DMS153 (cell line): ENCODE measurements at regions not wholly inside any gene's neighbourhood (a gene's known extent, or its start where the extent isn't known, plus 50 kb on each side); places are given as distances from the start of the nearest gene placed in this dataset.
A peak's percentile ranks its signal among the peaks of the same experiment; 100 is the strongest.
"Not testable (repeated sequence)": the region's sequence is repeated elsewhere in the genome, so short reads cannot be mapped to it uniquely, and the experiment has no call there.

Experiments used
- DNase-seq: peaks from one replicate; lab custom pipeline; 2025; lab: John Stamatoyannopoulos, UW

DNA sequence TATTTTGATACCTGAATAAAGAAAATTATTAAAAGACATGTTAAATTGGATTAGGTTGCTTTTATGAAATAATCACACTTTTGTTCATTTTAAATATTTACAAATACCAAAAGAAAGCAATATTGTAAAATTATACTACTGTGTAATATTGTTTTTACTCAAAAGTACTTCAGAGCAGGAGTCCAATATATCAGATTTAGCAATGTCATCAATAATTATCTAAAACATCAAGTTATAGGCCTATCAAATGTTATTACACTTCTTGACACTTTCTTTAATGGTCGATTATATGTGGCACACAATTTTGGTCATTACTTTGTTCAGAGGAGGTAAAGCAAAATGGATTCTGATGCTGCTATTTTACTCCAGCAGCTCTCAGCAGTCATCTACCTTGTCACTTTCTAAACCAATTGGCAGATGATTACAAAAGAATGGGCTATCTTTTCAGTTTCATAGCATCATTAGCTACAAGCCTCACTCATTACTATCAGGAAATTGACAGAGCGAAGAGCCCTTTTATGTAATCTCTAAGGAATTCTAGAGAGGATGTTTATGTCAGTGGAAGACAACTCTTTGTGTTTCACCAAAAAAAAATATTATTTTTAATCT is 318.6 kb downstream of the PLOD2 start:
- DNase-seq: no peak

DNA sequence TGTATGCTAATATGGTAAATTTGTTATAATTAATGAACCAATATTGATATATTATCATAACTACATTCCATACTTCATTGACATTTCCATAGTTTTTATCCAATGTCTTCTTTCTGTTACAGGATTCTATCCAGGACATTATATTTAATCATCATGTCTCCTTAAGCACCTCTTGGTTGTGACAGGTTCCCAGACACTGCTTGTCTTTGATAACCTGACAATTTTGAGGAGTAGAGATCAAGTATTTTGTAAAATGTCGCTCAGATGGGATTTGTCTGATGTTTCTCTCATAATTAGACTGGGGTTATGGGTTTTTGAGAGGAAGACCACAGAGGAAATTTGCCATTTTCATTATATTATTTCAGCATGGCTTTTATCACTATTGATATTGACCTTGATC is 317.4 kb downstream of the PLOD2 start:
- DNase-seq: no peak

DNA sequence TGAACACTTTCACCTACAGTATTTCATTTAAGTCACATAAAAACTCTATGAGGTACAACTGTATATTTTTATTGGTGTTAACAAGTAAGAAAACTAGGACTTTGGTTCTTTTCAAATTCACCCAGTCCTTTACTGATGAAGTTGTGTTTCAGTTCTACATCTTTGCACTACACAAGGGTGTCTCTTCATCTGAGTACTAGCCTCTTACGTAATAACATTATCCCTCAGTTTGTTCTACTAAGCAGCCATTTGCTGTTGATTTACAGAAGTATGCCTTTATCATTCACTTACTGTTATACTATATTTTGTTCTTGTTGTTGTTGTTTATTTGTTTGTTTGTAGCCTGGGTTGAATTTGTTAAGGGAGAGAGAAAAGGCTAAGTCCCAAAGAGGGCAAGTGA is 311.9 kb downstream of the PLOD2 start:
- no peak for DNase-seq

DNA sequence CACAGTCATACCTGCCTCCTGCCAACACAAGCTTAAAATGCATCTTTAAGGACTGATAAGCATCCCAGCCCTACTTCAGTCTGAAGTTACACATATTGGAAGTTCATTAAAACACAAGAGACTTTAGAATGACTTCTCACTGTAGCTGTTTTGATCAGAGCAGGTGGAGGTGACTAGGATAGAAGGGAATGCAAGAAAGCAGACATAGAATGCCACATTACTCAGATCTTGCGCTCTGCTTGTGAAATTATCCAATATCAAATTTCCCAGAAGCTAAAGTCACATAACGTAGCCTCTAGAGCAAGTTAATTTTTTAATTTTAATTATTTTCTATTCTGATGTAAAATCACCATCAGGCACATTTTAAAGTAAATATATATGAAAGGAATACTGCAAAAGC is 306.5 kb downstream of the PLOD2 start:
- no peak for DNase-seq

DNA sequence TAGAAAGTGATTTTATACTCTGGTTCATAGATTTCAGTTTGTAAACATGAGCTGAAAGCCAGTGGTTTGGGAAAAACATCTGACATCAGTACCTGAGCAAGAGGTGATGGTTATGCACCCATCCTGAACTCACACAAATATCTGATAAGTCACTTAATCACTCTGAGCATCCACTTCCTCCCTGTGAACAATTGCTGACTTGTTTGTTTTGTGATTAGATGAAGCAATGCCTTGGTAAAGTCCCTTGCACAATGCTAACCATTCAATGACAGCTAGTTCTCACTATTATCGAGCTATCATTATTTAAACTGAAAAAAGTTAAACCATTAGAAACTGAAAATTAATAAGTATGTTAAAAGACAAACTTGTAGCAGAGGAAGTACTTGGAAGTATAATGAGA is 303.0 kb downstream of the PLOD2 start:
- DNase-seq: peak; percentile 48

DNA sequence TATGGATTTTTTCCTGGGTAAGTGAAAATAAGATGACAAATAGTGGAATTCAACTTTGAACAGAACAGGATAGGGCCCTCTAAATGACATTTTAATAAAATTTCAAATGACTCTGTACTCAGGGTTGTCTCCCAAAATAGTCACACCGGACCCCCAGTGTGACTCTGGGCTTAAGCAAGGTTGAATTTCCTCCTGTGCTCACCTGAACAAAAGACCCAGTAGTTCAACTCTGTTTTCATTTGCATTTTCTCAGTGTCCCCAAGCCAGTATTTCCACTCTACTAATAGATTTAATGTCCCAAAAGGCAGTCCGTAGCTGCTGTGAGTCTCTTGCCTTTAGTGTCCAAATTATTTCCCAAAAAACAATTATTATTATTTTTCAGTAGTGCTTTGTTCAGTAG is 296.6 kb downstream of the PLOD2 start:
- no peak for DNase-seq

DNA sequence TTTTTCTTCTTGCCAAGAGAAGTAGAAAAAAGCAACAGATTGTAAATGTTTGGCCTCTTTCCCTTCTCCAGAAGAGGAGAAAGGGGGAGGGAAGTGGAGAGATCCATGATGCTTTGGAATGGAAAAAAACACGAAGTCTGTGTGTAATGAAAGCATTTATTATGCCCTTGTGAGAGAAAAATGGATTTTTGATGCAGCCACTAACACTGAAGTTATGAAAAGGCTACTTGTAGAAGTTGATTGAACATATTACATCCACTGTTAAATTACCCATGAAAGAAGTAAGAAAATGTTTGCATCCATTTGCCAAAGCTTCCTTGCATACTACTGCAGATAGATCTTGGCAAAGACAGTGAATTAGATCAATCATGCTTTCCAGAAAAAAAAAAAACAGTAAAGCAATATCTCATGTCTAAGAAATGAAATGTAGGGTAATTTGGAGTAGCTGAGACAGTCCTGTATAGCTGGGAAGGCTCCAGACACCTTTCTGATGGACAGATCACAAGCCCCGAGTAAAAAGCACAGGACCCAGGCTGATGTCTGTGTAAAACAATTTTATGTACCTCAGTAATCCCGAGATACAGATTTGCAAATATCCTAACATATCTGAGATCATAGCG is 295.5 kb downstream of the PLOD2 start:
- no peak for DNase-seq

DNA sequence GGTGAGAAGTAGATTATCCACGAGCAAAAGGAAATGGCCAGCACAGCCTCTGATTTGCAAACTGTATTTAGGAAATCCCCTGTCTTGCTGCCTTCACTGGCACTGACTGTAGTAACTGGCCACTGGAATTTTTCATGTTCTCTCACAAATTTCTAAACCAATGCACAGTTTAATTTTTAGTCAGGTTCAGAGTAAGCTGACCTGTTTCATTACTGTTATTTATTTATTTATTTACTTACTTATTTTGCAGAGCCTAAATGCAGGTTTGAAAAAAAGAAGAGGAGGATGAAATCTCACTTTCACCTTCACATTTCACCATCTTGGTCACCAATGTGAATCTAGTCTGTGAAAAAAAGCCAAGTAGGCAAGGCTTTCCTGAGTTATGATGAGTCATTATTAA is 291.0 kb downstream of the PLOD2 start:
- no peak for DNase-seq

DNA sequence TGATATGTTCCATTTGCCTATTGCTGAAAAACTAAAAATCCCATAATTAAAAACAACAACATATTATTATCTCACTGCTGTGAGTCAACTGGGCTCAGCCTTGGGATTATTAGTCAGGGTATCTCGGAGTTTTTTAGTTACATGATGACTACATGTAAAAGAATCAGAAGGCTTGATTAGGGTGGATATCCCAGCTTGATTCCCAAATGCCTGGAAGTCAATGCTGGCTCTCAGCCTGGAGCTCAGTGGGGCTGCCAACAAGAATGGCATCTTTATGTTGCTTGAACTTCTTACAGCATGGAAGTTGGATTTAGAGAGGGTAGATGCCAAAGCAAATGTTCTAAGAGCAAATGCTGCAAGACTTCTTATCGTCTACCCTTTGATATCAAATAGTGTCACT is 278.5 kb downstream of the PLOD2 start:
- no peak for DNase-seq

DNA sequence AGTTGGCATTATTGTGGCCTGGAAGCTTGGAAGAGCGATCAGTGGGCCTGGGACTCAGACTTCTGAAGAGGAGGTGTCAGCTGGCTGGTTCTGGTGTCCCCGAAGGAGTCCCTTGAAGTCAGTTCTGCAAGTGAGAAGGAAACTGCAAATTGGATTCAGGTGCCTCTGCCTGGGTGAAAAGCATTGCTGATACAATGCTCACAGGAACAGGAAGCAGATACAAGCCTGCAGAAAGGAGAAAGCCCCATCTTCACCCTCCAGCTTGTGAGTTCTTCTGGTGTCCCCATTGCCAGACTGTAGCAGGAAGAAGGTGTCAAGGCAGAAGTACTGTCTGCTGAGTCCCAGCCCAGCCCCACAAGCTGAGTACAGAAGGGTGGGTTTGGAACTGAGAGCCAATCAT is 271.3 kb downstream of the PLOD2 start:
- DNase-seq: no peak

DNA sequence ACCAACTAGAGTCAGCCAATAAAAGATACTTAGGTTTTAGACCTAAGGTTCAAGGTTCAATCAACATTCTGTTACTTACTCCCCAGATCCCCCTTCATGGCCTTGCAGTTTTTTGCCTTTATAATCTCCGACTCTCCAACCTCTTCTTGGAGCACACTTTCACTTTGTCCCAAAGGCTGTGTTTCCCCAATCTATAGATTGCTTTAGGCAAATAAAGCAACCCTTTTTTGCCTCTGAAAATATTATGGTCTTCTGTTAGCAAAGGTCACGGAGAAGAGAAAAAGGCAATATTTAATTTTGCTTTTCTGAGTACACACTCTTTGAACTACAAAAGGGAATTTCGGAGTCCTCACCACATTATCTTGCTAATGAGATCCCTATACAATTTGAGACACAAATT is 268.1 kb downstream of the PLOD2 start:
- DNase-seq: no peak

DNA sequence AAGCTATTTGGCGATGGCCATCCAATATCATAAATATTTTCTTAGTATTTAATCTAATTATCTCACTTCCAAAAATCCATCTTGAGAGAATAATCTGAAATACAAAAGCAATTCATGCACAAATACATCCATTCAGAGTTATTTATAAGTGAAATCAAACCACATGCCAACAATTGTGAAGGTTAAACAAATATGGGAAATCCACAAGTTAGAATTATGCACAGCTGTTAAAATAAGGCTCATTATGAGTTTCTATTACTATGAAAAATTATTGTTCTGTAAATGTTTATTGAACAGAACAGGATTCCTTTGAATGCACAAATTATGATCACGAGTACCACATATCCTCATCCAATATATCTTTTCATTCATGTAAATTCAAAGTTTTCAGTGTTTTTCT is 267.7 kb downstream of the PLOD2 start:
- DNase-seq: no peak

DNA sequence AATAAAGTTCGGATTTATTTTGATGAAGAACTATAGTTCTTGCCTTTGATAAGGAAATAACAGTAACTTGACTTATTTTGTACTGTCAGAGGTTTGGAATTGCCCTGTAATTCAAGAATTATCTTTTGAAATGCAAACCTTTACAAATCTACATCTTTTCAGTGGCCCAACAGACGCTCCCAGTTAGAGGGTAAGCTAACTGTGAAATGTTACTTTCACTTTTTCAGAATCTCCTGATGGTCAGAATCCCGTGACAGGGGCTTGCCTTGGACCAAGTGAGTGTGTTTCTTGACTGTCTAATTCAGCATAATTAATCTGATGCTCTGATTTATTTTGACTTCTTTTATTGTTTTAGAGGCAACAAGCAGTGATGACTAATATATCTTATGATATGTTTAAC is 262.5 kb downstream of the PLOD2 start:
- no peak for DNase-seq

DNA sequence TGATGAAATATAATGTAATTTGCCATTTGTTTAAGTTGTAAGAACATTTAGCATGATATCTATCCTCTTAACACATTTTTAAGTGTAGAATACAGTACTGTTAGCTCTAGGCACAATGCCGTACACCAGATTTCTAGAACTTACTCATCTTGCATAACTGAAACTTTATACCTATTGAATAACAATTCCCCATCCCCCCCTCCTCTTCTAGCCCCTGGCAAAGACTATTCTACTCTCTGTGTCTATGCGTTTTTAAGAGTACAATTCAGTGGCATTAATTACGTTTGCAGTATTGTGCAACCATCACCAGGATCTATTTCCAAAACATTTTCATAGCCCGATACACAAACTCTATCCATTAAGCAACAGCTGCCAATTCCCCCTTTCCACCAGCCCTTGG is 261.7 kb downstream of the PLOD2 start:
- no peak for DNase-seq

DNA sequence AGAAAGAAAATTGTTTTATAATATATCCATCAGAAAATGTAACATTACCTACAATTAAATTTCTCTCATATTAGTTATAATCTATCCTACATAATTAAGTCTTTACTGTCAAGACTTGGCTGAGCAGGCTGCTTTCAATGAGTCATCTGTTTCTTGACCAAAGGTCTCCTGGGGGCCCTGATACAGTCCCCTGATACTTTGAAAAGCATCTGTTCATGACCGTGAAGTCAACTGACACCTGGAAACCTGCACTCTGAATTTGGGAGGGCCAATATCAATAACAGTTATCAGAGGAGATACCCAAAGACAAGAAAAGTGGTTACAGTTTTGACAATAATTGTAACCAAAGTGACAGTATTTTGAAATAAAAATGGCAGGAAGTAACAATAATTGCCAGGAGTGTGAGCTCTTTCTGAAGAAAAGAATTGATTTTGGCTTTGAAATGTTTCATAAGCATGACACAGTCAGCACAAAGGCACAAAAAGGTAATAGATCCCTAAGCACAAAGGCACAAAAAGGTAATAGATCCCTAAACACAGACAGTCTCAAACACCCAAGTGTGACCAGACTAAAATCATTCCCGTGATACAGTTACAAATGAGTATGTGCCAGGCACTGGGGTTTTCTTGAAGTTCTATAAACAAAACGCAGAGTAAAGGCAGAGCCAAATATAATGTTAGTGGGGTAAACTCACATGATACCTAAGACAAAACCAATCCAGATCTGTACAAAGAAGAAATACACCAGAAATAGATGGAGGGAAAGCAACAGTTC is 260.7 kb downstream of the PLOD2 start:
- no peak for DNase-seq

DNA sequence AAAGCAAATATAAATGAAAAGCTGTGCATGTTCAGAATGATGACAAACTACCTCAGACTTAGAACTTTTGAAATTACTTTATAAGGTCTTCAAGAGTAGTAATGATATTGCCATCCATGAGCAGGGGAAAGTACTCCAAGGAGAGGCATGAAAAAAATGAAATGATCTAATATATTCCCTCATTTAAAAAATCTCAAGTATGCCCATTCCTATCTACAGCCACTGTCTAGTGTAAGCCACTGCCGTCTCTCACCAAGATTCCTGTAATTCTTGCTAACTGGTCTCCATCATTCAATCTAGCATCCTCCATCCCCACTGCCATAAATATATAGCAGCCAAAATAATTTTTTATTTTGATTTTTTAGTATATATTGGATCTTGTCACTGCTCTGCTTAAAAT is 258.8 kb downstream of the PLOD2 start:
- DNase-seq: no peak

DNA sequence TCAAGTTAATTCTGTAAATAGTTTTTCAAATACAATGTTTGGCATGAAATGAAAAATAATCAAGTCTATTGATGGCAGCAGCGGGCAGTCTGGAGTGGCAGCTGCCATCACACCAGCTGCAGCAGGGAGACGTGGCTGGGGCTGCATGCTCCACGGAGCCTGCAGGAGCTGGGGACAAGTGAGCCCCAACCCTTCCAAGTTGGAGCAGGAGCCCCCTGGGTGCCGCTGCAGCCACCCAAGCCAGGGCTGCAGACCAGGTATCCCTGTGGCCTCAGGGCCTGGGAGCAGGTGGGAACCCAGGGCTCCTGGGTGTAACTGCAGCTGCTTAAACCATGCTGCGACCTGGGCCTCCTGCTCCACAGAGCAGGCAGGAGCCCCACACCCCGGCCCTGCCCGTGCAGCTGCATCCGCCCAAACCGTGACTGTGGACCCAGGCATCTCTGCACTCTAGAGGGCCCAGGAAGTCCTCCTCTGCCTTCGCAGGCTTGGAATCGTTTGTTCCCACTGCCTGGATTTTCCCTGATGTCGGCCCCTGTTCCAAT is 257.4 kb downstream of the PLOD2 start:
- DNase-seq: no peak

DNA sequence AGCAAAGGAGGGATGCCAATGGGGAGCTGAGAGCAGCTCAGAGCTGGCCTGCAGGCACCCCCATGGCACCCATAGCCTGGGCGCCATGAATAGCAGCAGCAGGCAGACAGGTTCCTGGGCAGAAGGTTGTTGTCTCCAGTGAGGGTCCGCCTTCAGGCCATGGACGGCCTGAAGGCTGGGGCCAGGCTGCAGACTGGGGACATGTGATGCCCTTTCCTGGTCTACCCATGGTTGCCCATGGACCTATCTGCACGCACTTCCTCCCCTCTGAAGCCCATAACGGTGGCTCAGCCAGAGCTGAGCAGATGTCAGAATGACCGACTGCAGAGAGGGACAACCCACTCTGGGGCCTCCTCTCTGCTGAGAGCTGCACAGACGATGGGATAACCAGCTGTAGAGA is 256.8 kb downstream of the PLOD2 start:
- DNase-seq: no peak

DNA sequence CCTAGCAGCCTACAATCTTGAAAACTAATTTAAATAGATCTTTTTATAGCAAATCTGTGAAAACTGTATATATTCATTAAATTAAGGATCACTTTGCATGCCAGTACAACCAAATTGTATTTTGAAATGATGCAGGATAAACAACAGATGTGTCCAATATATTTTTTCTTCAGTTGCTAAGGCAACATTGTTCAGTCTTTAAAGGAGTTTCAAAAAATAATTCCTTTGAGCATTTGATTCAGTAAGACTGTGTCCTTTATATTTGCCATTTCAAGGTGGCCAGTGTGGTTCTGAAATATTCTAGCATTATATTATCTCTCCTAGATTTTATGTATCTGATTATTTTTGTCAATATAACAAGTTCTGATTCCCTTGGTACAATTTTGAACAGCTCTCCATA is 254.7 kb downstream of the PLOD2 start:
- no peak for DNase-seq

DNA sequence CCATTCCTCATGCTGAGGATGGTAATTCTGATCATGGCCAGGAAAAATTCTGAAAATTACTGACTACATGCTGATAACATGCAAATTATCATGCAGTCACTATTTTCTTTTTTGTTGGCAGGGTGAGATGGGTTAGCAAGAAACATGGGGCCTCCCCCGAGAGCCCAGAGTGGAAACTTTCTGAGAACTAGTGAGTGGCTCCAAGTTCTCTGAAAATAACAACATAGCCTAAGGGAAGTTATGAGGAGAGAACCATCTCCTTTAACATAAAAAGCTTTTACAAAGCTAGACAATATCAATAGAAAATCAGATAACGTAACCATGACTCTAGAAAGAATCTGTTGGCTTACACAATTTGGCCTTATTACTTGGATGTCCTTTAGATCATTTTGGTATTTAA is 254.2 kb downstream of the PLOD2 start:
- DNase-seq: no peak

DNA sequence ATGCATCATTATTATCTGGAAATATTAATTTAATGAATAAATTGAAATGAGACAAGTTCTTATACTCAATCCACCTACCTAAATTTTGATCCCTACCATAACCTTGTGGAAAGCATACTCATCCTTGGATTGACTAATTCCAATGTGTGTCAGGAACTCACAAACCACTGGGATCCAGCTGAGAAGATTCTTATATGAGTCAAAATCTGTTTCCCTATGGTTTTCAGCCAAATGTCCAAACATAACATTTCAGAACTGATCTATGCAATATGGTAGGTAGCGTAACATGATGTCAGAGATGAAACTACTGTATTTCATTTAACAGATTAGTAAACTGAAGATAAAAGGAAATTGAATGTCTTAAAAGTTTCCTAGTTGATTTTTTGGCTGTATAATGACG is 250.0 kb downstream of the PLOD2 start:
- no peak for DNase-seq

DNA sequence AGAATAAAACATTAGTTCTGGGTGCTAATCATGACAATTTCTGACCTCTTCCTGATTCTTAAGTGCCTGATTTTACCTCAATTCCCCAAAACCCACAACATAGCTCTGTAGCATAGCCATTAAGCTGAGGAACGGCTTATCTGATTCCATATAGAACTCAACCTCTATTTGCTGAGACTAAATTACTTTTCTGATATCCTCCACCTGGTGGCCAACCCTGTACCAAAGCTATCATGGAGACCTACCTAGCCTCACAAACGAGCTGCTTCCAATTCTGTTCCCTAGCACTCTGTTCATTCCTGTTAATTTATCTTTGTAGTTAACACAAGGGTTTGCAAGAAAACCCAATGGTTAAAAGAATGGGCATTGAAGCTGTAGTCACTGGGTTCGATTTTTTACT is 245.2 kb downstream of the PLOD2 start:
- DNase-seq: no peak

DNA sequence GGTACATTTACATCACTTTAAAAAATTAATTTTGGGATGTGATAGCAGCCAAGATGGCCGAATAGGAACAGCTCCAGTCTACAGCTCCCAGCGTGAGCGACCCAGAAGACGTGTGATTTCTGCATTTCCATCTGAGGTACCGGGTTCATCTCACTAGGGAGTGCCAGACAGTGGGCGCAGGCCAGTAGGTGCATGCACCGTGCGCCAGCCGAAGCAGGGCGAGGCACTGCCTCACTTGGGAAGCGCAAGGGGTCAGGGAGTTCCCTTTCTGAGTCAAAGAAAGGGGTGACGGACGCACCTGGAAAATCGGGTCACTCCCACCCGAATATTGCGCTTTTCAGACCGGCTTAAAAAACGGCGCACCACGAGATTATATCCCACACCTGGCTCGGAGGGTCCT is 233.2 kb downstream of the PLOD2 start:
- DNase-seq: not testable (repeated sequence)
